PFSK-1 (cell line): ENCODE measurements at regions not wholly inside any gene's neighbourhood (a gene's known extent, or its start where the extent isn't known, plus 50 kb on each side); places are given as distances from the start of the nearest gene placed in this dataset.

Source experiments
- POLR2AphosphoS5 ChIP-seq: IDR thresholded peaks from 2 replicates; pipeline ENCODE4 v1.6.1; 2012; ENCODE audit warnings: low read depth, mild to moderate bottlenecking, control low read depth, low read length, moderate library complexity
- SIN3A ChIP-seq: IDR thresholded peaks from 2 replicates; pipeline ENCODE4 v1.6.1; 2012; ENCODE audit warnings: mild to moderate bottlenecking, low read length, moderate library complexity, borderline replicate concordance; ENCODE audit not compliant: insufficient read depth
- TAF1 ChIP-seq: IDR thresholded peaks from 2 replicates; pipeline ENCODE4 v1.6.1; 2012; ENCODE audit warnings: low read length, control low read depth, borderline replicate concordance; ENCODE audit not compliant: insufficient read depth
- TF ChIP-seq, protein P1 (sequence below), 2 experiments: IDR thresholded peaks; 2 replicates each; pipeline versions ENCODE4 v1.6.1 to v1.8.0; 2011 to 2012; ENCODE audit warnings: low read depth in 2 of 2, low read length in 2 of 2, control low read depth in 1 of 2, inconsistent platforms in 1 of 2, mild to moderate bottlenecking in 1 of 2, moderate library complexity in 1 of 2; ENCODE audit not compliant: insufficient read depth in 1 of 2

DNA sequence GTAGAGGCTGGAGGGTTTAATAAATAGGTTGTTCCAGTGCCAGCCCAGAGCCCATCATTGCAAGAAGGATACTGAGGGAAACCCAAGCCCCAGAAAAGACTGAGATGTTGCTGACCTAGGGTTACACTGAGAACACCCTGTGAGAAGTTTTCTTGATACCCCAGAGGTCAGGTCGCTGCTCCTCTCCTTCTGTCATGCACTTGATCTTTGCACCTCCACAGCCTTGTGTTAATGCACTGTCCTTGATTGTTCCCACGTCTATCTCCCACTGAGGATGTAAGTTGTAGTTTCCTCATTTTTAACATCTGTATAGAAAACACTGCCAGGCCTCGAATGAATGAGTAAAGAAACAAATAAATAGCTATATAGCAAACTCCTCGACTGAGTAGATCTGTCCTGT, 195.3 kb upstream of the AHR start:
- TF ChIP-seq POLR2AphosphoS5 (no peak), SIN3A (no peak), TAF1 (no peak)
- TF ChIP-seq, protein P1, sequence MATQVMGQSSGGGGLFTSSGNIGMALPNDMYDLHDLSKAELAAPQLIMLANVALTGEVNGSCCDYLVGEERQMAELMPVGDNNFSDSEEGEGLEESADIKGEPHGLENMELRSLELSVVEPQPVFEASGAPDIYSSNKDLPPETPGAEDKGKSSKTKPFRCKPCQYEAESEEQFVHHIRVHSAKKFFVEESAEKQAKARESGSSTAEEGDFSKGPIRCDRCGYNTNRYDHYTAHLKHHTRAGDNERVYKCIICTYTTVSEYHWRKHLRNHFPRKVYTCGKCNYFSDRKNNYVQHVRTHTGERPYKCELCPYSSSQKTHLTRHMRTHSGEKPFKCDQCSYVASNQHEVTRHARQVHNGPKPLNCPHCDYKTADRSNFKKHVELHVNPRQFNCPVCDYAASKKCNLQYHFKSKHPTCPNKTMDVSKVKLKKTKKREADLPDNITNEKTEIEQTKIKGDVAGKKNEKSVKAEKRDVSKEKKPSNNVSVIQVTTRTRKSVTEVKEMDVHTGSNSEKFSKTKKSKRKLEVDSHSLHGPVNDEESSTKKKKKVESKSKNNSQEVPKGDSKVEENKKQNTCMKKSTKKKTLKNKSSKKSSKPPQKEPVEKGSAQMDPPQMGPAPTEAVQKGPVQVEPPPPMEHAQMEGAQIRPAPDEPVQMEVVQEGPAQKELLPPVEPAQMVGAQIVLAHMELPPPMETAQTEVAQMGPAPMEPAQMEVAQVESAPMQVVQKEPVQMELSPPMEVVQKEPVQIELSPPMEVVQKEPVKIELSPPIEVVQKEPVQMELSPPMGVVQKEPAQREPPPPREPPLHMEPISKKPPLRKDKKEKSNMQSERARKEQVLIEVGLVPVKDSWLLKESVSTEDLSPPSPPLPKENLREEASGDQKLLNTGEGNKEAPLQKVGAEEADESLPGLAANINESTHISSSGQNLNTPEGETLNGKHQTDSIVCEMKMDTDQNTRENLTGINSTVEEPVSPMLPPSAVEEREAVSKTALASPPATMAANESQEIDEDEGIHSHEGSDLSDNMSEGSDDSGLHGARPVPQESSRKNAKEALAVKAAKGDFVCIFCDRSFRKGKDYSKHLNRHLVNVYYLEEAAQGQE (IDR thresholded peaks at IDR 0.05; ENCODE audit: insufficient read depth in 1 of 2, low read depth in 2 of 2, low read length in 2 of 2) = no peak
